Spleen (tissue), 11 donors: ENCODE measurements at regions not wholly inside any gene's neighbourhood (a gene's known extent, or its start where the extent isn't known, plus 50 kb on each side); places are given as distances from the start of the nearest gene placed in this dataset.

Experiments used
- DNase-seq: peaks from one replicate; pipeline ENCODE4 v3.0.0-alpha.2; 2020
- H3K27ac ChIP-seq, 8 donors: fragments of 200-600 bp; sonication (generic) in 7 of 8; 1 replicate in 4 of 8; 2 replicates in 4 of 8; pipeline versions ENCODE4 v1.5.0 to v1.8.0; 2016 to 2021; ENCODE audit warnings: inconsistent platforms in 4 of 8, mild to moderate bottlenecking in 4 of 8, moderate library complexity in 1 of 8
- H3K27me3 ChIP-seq, 7 donors: fragments of 200-600 bp; sonication (generic) in 6 of 7; replicated peaks in 1 of 7; 1 replicate in 4 of 7; 2 replicates in 3 of 7; pipeline versions ENCODE4 v1.5.0 to v1.8.0; 2016 to 2021; ENCODE audit warnings: inconsistent platforms in 3 of 7, mild to moderate bottlenecking in 1 of 7
- H3K36me3 ChIP-seq, 6 donors: fragments of 200-600 bp; sonication (generic) in 5 of 6; 1 replicate in 4 of 6; 2 replicates in 2 of 6; pipeline versions ENCODE4 v1.5.0 to v1.8.0; 2016 to 2021; ENCODE audit warnings: inconsistent platforms in 2 of 6
- H3K4me1 ChIP-seq, 6 donors: fragments of 200-600 bp; sonication (generic) in 5 of 6; 1 replicate in 3 of 6; 2 replicates in 3 of 6; pipeline versions ENCODE4 v1.5.0 to v1.8.0; 2016 to 2021; ENCODE audit warnings: inconsistent platforms in 3 of 6
- H3K4me3 ChIP-seq, 8 donors: fragments of 200-600 bp; sonication (generic) in 7 of 8; 1 replicate in 4 of 8; 2 replicates in 4 of 8; pipeline versions ENCODE4 v1.5.0 to v1.8.0; 2016 to 2021; ENCODE audit warnings: inconsistent platforms in 4 of 8, mild to moderate bottlenecking in 4 of 8, moderate library complexity in 2 of 8
- H3K9me3 ChIP-seq, 8 donors: fragments of 200-600 bp; sonication (generic) in 7 of 8; 1 replicate in 4 of 8; 2 replicates in 4 of 8; pipeline versions ENCODE4 v1.5.0 to v1.8.0; 2016 to 2021; ENCODE audit warnings: inconsistent platforms in 4 of 8
- CTCF ChIP-seq, 11 experiments: fragments of 200-600 bp in 7 of 11; fragments of 450-650 bp in 4 of 11; sonication (generic) in 4 of 11; IDR thresholded peaks in 8 of 11; conservative IDR thresholded peaks in 3 of 11; 1 replicate in 7 of 11; 2 replicates in 4 of 11; pipeline versions ENCODE4 v1.4.0 to v1.8.0; 2016 to 2021; ENCODE audit warnings: antibody characterized with exemption in 11 of 11, inconsistent platforms in 4 of 11, mild to moderate bottlenecking in 1 of 11
- POLR2A ChIP-seq, 3 donors: fragments of 450-650 bp; IDR thresholded peaks; one replicate each; pipeline ENCODE4 v1.5.1; 2017; ENCODE audit warnings: antibody characterized with exemption in 3 of 3, mild to moderate bottlenecking in 1 of 3
- POLR2AphosphoS5 ChIP-seq, 3 donors: sonication (generic); formaldehyde crosslinking; IDR thresholded peaks; one replicate each; pipeline ENCODE4 v1.5.1; 2017; ENCODE audit warnings: antibody characterized with exemption in 3 of 3
- WGBS, 5 donors: extraction: QIAGEN DNeasy Blood & Tissue Kit in 3 of 5; methylation state at CpG; one replicate each; pipeline versions ENCODE4 v1.1.5 to v1.1.7; 2013 to 2018; 5-methylcytosine and 5-hydroxymethylcytosine counted together
- intact Hi-C: fragments of 100-400 bp; cut with DNase I; formaldehyde crosslinking; loops from one replicate; pipeline ENCODE4 v1.15.0; 2023; ENCODE audit warnings: low total_unique reads
- donor health status: healthy with polysubstance abuse.
- donor health status: DM: no; HTN: no; CAD: no; lungs with moderate emphysema.
- donor health status: DM: no; HTN: no; CAD: no.
- donor health status: Bipolar disorder and iron deficiency.
- donor health status: healthy.
- donor health status: DM: no; HTN: no; CAD: no.
- donor health status: DM: yes; HTN: yes; CAD: no.

GRCh38 chr4:72969976-72970375 lies 99.5 kb downstream of the COX18 start:
- peaks cover 0 to 3% (median 0%) of the 10 kb centered on the region in 8 donors for H3K9me3 ChIP-seq
- no peak overlapping the region for H3K27ac ChIP-seq
- H3K4me1 ChIP-seq = peaks cover 0 to 4% (median 0%) of the 10 kb centered on the region in 6 donors
- no peak overlapping the region for H3K4me3 ChIP-seq
- H3K36me3 ChIP-seq = no peaks in the 10 kb centered on the region
- no peak for DNase-seq
- no peak for TF ChIP-seq POLR2AphosphoS5 (IDR thresholded peaks at IDR 0.05)
- TF ChIP-seq POLR2A (IDR thresholded peaks at IDR 0.05) = no peak
- TF ChIP-seq CTCF (IDR thresholded peaks at IDR 0.05 in 8 of 11, conservative IDR thresholded peaks at IDR 0.05 in 3 of 11) = no peak
- no peaks in the 10 kb centered on the region for H3K27me3 ChIP-seq
- 39 to 66% (median 56%) methylated on average over 1 of the region's 1 CpG for WGBS, 5 donors
- intact Hi-C loops = no loop called here

- H3K27ac ChIP-seq = no peak overlapping the region
- H3K9me3 ChIP-seq = peaks cover 0 to 16% (median 6%) of the 10 kb centered on the region in 8 donors
- H3K4me3 ChIP-seq = no peak overlapping the region
- H3K27me3 ChIP-seq = no peaks in the 10 kb centered on the region
- TF ChIP-seq CTCF (IDR thresholded peaks at IDR 0.05 in 8 of 11, conservative IDR thresholded peaks at IDR 0.05 in 3 of 11) = no peak
- TF ChIP-seq POLR2AphosphoS5 (IDR thresholded peaks at IDR 0.05) = no peak
- TF ChIP-seq POLR2A (IDR thresholded peaks at IDR 0.05) = no peak
- H3K36me3 ChIP-seq = no peaks in the 10 kb centered on the region
- intact Hi-C loops = no loop called here
- WGBS, 5 donors = 59 to 76% (median 68%) methylated on average over 1 of the region's 1 CpG
- no peaks in the 10 kb centered on the region for H3K4me1 ChIP-seq
- no peak for DNase-seq
Observed at GRCh38 chr4:72966652-72967051, 102.9 kb downstream of the COX18 start.

GRCh38 chr4:72959411-72959810 lies 110.1 kb downstream of the COX18 start:
- WGBS, 5 donors = 71 to 89% (median 76%) methylated on average over 2 of the region's 2 CpGs
- Histone ChIP-seq H3K36me3 (no peaks in the 10 kb centered on the region), H3K27ac (no peak overlapping the region), H3K9me3 (peaks cover 0 to 44% (median 30%) of the 10 kb centered on the region in 8 donors), H3K4me3 (no peak overlapping the region), H3K4me1 (no peaks in the 10 kb centered on the region), H3K27me3 (no peaks in the 10 kb centered on the region)
- TF ChIP-seq POLR2A (IDR thresholded peaks at IDR 0.05) = no peak
- no peak for TF ChIP-seq POLR2AphosphoS5 (IDR thresholded peaks at IDR 0.05)
- no peak for TF ChIP-seq CTCF (IDR thresholded peaks at IDR 0.05 in 8 of 11, conservative IDR thresholded peaks at IDR 0.05 in 3 of 11)
- DNase-seq = no peak
- intact Hi-C loops = no loop called here

GRCh38 chr4:72954811-72955210 lies 114.7 kb downstream of the COX18 start:
- WGBS, 5 donors = 84 to 97% (median 91%) methylated on average over 2 of the region's 2 CpGs
- no peaks in the 10 kb centered on the region for H3K36me3 ChIP-seq
- H3K9me3 ChIP-seq = peaks cover 0 to 10% (median 8%) of the 10 kb centered on the region in 8 donors
- DNase-seq = no peak
- no peak overlapping the region for H3K4me3 ChIP-seq
- intact Hi-C loops = no loop called here
- H3K4me1 ChIP-seq = no peaks in the 10 kb centered on the region
- no peaks in the 10 kb centered on the region for H3K27me3 ChIP-seq
- no peak for TF ChIP-seq POLR2AphosphoS5 (IDR thresholded peaks at IDR 0.05)
- TF ChIP-seq POLR2A (IDR thresholded peaks at IDR 0.05) = no peak
- no peak for TF ChIP-seq CTCF (IDR thresholded peaks at IDR 0.05 in 8 of 11, conservative IDR thresholded peaks at IDR 0.05 in 3 of 11)
- H3K27ac ChIP-seq = no peak overlapping the region
